WTC11 (cell line): ENCODE measurements at regions not wholly inside any gene's neighbourhood (a gene's known extent, or its start where the extent isn't known, plus 50 kb on each side); places are given as distances from the start of the nearest gene placed in this dataset.

Source experiments
- ATAC-seq: fragments of 200-7000 bp; cut with Tn5 transposase; 2 replicates; pipeline ENCODE4 v1.10.0; 2021; ENCODE audit warnings: mild to moderate bottlenecking, moderate library complexity
- CTCF ChIA-PET: fragments of 300-600 bp; sonication (Branson Sonifier 250); formaldehyde crosslinking; loops from one replicate; lab custom pipeline; 2021; ENCODE audit warnings: antibody characterized with exemption; lab: Charles Lee
- POLR2A ChIA-PET: fragments of 350-600 bp; sonication (Branson Sonifier 250); formaldehyde crosslinking; loops from one replicate; lab custom pipeline; 2021; ENCODE audit warnings: antibody characterized with exemption; lab: Charles Lee
- DNase-seq: peaks from one replicate; pipeline ENCODE4 v3.0.0; 2021; ENCODE audit warnings: low spot score
- H3K27ac Mint-ChIP-seq: 2 replicates; pipeline ENCODE4 v1.8.0; 2021; ENCODE audit warnings: mixed read lengths
- H3K27me3 Mint-ChIP-seq: 2 replicates; pipeline ENCODE4 v1.8.0; 2021; ENCODE audit warnings: low read depth, mild to moderate bottlenecking, moderate library complexity, mixed read lengths
- H3K36me3 Mint-ChIP-seq: 2 replicates; pipeline ENCODE4 v1.8.0; 2021; ENCODE audit warnings: mixed read lengths
- H3K4me1 Mint-ChIP-seq: 2 replicates; pipeline ENCODE4 v1.8.0; 2022; ENCODE audit warnings: mixed read lengths
- H3K4me3 Mint-ChIP-seq: 2 replicates; pipeline ENCODE4 v1.8.0; 2021; ENCODE audit warnings: mild to moderate bottlenecking, moderate library complexity, mixed read lengths
- H3K9me3 Mint-ChIP-seq: 2 replicates; pipeline ENCODE4 v1.8.0; 2021; ENCODE audit warnings: mixed read lengths
- EMX1 ChIP-seq: fragments of 250-450 bp; sonication (Bioruptor Pico); IDR thresholded peaks from 2 replicates; pipeline ENCODE4 v1.8.0; 2021; ENCODE audit warnings: mild to moderate bottlenecking
- ETV6 ChIP-seq: sonication (generic); formaldehyde crosslinking; IDR thresholded peaks from 2 replicates; pipeline ENCODE4 v1.8.1; 2022; ENCODE audit warnings: mild to moderate bottlenecking, missing genetic modification reagents
- FOXK1 ChIP-seq: sonication (generic); formaldehyde crosslinking; IDR thresholded peaks from 2 replicates; pipeline ENCODE4 v1.8.0; 2022; ENCODE audit warnings: mild to moderate bottlenecking, moderate library complexity, missing genetic modification reagents
- GTF2I ChIP-seq: fragments of 250-450 bp; sonication (Bioruptor Pico); conservative IDR thresholded peaks from 2 replicates; pipeline ENCODE4 v1.4.0; 2021; ENCODE audit warnings: mild to moderate bottlenecking
- NFATC4 ChIP-seq: fragments of 250-450 bp; sonication (Bioruptor Pico); IDR thresholded peaks from 2 replicates; pipeline ENCODE4 v1.9.0; 2021; ENCODE audit warnings: mild to moderate bottlenecking
- NR1H2 ChIP-seq: sonication (generic); formaldehyde crosslinking; IDR thresholded peaks from 2 replicates; pipeline ENCODE4 v1.9.0; 2021; ENCODE audit warnings: mild to moderate bottlenecking, moderate library complexity, missing genetic modification reagents
- SP1 ChIP-seq: sonication (generic); formaldehyde crosslinking; conservative IDR thresholded peaks from 2 replicates; pipeline ENCODE4 v1.8.1; 2022; ENCODE audit warnings: missing genetic modification reagents
- TCF7 ChIP-seq: sonication (generic); formaldehyde crosslinking; IDR thresholded peaks from 2 replicates; pipeline ENCODE4 v1.8.0; 2022; ENCODE audit warnings: mild to moderate bottlenecking, low read depth, missing genetic modification reagents, moderate library complexity
- TEAD4 ChIP-seq: sonication (generic); formaldehyde crosslinking; IDR thresholded peaks from 2 replicates; pipeline ENCODE4 v1.8.0; 2022; ENCODE audit warnings: mild to moderate bottlenecking, missing genetic modification reagents
- ZNF121 ChIP-seq: sonication (generic); formaldehyde crosslinking; IDR thresholded peaks from 2 replicates; pipeline ENCODE4 v1.8.0; 2023; ENCODE audit warnings: missing genetic modification reagents
- ZNF317 ChIP-seq: sonication (generic); formaldehyde crosslinking; IDR thresholded peaks from 2 replicates; pipeline ENCODE4 v1.8.1; 2023; ENCODE audit warnings: low read depth, mild to moderate bottlenecking, moderate library complexity, missing genetic modification reagents, borderline replicate concordance
- ZNF671 ChIP-seq: fragments of 250-450 bp; sonication (Bioruptor Pico); IDR thresholded peaks from 2 replicates; pipeline ENCODE4 v1.8.0; 2021; ENCODE audit warnings: mild to moderate bottlenecking
- TF ChIP-seq, protein P1 (sequence below): sonication (generic); formaldehyde crosslinking; IDR thresholded peaks from 2 replicates; pipeline ENCODE4 v1.8.1; 2023; ENCODE audit warnings: mild to moderate bottlenecking, missing genetic modification reagents
- TF ChIP-seq, protein P2 (sequence below): sonication (generic); formaldehyde crosslinking; IDR thresholded peaks from 2 replicates; pipeline ENCODE4 v1.8.0; 2022; ENCODE audit warnings: mild to moderate bottlenecking, missing genetic modification reagents
- TF ChIP-seq, protein P3 (sequence below): sonication (generic); formaldehyde crosslinking; conservative IDR thresholded peaks from 2 replicates; pipeline ENCODE4 v1.8.1; 2023; ENCODE audit warnings: mild to moderate bottlenecking, low read depth, missing genetic modification reagents, moderate library complexity
- TF ChIP-seq, protein P4 (sequence below): fragments of 200-600 bp; IDR thresholded peaks from 2 replicates; pipeline ENCODE4 v1.8.0; 2022; ENCODE audit warnings: antibody characterized with exemption
- TF ChIP-seq, protein P5 (sequence below): sonication (generic); formaldehyde crosslinking; conservative IDR thresholded peaks from 2 replicates; pipeline ENCODE4 v1.8.1; 2022; ENCODE audit warnings: mild to moderate bottlenecking, missing genetic modification reagents
- TF ChIP-seq, protein P6 (sequence below): sonication (generic); formaldehyde crosslinking; IDR thresholded peaks from 2 replicates; pipeline ENCODE4 v1.8.1; 2022; ENCODE audit warnings: low read depth, missing genetic modification reagents, borderline replicate concordance
- TF ChIP-seq, protein P7 (sequence below): sonication (generic); formaldehyde crosslinking; IDR thresholded peaks from 2 replicates; pipeline ENCODE4 v1.8.0; 2022; ENCODE audit warnings: missing genetic modification reagents

DNA sequence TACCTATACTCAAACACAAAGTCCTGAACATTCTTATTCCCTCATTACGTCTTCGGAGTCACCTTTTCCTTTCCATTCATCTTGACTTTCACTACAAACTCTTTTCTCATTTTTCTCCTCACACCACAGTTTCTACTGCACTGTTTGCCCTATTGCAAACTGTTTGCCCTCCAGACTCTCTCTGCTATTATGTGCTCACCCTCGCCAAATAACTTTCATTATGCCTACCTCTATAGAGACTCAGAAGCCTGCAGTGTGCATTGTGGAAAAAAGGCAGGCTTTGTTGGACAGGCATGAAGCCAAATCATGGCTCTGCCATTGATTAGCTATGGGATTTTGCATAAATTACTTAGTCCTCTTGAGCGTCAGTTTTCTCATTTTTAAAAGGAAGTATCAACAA is 246.6 kb upstream of the CCDC196 start (continued):
- TF ChIP-seq, protein P1, sequence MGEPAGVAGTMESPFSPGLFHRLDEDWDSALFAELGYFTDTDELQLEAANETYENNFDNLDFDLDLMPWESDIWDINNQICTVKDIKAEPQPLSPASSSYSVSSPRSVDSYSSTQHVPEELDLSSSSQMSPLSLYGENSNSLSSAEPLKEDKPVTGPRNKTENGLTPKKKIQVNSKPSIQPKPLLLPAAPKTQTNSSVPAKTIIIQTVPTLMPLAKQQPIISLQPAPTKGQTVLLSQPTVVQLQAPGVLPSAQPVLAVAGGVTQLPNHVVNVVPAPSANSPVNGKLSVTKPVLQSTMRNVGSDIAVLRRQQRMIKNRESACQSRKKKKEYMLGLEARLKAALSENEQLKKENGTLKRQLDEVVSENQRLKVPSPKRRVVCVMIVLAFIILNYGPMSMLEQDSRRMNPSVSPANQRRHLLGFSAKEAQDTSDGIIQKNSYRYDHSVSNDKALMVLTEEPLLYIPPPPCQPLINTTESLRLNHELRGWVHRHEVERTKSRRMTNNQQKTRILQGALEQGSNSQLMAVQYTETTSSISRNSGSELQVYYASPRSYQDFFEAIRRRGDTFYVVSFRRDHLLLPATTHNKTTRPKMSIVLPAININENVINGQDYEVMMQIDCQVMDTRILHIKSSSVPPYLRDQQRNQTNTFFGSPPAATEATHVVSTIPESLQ: no peak
- TF ChIP-seq, protein P2, sequence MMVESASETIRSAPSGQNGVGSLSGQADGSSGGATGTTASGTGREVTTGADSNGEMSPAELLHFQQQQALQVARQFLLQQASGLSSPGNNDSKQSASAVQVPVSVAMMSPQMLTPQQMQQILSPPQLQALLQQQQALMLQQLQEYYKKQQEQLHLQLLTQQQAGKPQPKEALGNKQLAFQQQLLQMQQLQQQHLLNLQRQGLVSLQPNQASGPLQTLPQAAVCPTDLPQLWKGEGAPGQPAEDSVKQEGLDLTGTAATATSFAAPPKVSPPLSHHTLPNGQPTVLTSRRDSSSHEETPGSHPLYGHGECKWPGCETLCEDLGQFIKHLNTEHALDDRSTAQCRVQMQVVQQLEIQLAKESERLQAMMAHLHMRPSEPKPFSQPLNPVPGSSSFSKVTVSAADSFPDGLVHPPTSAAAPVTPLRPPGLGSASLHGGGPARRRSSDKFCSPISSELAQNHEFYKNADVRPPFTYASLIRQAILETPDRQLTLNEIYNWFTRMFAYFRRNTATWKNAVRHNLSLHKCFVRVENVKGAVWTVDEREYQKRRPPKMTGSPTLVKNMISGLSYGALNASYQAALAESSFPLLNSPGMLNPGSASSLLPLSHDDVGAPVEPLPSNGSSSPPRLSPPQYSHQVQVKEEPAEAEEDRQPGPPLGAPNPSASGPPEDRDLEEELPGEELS (CRISPR knock-in tag): no peak
- TF ChIP-seq FOXK1 (CRISPR knock-in tag): no peak
- TF ChIP-seq, protein P3, sequence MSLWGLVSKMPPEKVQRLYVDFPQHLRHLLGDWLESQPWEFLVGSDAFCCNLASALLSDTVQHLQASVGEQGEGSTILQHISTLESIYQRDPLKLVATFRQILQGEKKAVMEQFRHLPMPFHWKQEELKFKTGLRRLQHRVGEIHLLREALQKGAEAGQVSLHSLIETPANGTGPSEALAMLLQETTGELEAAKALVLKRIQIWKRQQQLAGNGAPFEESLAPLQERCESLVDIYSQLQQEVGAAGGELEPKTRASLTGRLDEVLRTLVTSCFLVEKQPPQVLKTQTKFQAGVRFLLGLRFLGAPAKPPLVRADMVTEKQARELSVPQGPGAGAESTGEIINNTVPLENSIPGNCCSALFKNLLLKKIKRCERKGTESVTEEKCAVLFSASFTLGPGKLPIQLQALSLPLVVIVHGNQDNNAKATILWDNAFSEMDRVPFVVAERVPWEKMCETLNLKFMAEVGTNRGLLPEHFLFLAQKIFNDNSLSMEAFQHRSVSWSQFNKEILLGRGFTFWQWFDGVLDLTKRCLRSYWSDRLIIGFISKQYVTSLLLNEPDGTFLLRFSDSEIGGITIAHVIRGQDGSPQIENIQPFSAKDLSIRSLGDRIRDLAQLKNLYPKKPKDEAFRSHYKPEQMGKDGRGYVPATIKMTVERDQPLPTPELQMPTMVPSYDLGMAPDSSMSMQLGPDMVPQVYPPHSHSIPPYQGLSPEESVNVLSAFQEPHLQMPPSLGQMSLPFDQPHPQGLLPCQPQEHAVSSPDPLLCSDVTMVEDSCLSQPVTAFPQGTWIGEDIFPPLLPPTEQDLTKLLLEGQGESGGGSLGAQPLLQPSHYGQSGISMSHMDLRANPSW: no peak
- TF ChIP-seq EMX1 (CRISPR knock-in tag): no peak
- TF ChIP-seq, all 79 proteins: peak for 0

DNA sequence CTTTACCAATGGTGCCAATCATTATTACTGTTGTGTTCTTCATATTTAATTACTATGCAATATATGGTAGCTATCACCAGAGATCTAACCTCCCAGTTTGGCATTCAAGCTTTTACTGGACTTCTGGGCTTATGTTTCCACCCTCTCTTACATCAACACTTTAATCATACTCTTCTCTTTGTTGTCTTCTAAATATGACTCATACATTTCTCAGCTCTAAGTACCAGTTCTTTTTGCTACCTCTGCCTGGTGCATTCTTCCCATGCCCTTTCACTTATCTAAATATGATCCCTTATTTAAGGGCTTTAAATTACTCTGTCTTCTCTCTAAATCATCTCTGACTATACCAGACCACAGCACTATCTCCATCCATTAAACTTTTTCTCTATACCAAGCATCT is 246.1 kb upstream of the CCDC196 start:
- CTCF ChIA-PET: no interaction called here
- no peaks in the 10 kb centered on the region for H3K27me3 Mint-ChIP-seq
- H3K27ac Mint-ChIP-seq: no peak overlapping the region
- H3K4me3 Mint-ChIP-seq: no peak overlapping the region
- peaks cover 13% of the 10 kb centered on the region for H3K4me1 Mint-ChIP-seq
- DNase-seq (no peak), ATAC-seq (no peak)
- H3K9me3 Mint-ChIP-seq: no peaks in the 10 kb centered on the region
- POLR2A ChIA-PET: no interaction called here
- H3K36me3 Mint-ChIP-seq: no peaks in the 10 kb centered on the region
- TF ChIP-seq ZNF671 (CRISPR knock-in tag): no peak
- no peak for TF ChIP-seq NR1H2 (CRISPR knock-in tag)
- TF ChIP-seq GTF2I: no peak
- TF ChIP-seq ZNF317 (CRISPR knock-in tag): no peak
- no peak for TF ChIP-seq TEAD4 (CRISPR knock-in tag)
- TF ChIP-seq SP1 (CRISPR knock-in tag): no peak
- TF ChIP-seq, protein P4, sequence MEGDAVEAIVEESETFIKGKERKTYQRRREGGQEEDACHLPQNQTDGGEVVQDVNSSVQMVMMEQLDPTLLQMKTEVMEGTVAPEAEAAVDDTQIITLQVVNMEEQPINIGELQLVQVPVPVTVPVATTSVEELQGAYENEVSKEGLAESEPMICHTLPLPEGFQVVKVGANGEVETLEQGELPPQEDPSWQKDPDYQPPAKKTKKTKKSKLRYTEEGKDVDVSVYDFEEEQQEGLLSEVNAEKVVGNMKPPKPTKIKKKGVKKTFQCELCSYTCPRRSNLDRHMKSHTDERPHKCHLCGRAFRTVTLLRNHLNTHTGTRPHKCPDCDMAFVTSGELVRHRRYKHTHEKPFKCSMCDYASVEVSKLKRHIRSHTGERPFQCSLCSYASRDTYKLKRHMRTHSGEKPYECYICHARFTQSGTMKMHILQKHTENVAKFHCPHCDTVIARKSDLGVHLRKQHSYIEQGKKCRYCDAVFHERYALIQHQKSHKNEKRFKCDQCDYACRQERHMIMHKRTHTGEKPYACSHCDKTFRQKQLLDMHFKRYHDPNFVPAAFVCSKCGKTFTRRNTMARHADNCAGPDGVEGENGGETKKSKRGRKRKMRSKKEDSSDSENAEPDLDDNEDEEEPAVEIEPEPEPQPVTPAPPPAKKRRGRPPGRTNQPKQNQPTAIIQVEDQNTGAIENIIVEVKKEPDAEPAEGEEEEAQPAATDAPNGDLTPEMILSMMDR: no peak
- TF ChIP-seq, protein P5, sequence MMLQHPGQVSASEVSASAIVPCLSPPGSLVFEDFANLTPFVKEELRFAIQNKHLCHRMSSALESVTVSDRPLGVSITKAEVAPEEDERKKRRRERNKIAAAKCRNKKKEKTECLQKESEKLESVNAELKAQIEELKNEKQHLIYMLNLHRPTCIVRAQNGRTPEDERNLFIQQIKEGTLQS (CRISPR knock-in tag): no peak
- TF ChIP-seq ZNF121 (CRISPR knock-in tag): no peak
- TF ChIP-seq ETV6: no peak
- TF ChIP-seq NFATC4 (CRISPR knock-in tag): no peak
- no peak for TF ChIP-seq TCF7 (CRISPR knock-in tag)
- TF ChIP-seq FOXK1 (CRISPR knock-in tag): no peak
- TF ChIP-seq, protein P6, sequence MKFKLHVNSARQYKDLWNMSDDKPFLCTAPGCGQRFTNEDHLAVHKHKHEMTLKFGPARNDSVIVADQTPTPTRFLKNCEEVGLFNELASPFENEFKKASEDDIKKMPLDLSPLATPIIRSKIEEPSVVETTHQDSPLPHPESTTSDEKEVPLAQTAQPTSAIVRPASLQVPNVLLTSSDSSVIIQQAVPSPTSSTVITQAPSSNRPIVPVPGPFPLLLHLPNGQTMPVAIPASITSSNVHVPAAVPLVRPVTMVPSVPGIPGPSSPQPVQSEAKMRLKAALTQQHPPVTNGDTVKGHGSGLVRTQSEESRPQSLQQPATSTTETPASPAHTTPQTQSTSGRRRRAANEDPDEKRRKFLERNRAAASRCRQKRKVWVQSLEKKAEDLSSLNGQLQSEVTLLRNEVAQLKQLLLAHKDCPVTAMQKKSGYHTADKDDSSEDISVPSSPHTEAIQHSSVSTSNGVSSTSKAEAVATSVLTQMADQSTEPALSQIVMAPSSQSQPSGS: no peak
- TF ChIP-seq, protein P7, sequence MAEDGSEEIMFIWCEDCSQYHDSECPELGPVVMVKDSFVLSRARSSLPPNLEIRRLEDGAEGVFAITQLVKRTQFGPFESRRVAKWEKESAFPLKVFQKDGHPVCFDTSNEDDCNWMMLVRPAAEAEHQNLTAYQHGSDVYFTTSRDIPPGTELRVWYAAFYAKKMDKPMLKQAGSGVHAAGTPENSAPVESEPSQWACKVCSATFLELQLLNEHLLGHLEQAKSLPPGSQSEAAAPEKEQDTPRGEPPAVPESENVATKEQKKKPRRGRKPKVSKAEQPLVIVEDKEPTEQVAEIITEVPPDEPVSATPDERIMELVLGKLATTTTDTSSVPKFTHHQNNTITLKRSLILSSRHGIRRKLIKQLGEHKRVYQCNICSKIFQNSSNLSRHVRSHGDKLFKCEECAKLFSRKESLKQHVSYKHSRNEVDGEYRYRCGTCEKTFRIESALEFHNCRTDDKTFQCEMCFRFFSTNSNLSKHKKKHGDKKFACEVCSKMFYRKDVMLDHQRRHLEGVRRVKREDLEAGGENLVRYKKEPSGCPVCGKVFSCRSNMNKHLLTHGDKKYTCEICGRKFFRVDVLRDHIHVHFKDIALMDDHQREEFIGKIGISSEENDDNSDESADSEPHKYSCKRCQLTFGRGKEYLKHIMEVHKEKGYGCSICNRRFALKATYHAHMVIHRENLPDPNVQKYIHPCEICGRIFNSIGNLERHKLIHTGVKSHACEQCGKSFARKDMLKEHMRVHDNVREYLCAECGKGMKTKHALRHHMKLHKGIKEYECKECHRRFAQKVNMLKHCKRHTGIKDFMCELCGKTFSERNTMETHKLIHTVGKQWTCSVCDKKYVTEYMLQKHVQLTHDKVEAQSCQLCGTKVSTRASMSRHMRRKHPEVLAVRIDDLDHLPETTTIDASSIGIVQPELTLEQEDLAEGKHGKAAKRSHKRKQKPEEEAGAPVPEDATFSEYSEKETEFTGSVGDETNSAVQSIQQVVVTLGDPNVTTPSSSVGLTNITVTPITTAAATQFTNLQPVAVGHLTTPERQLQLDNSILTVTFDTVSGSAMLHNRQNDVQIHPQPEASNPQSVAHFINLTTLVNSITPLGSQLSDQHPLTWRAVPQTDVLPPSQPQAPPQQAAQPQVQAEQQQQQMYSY (CRISPR knock-in tag): no peak
